HepG2 (cell line): ENCODE measurements at regions not wholly inside any gene's neighbourhood (a gene's known extent, or its start where the extent isn't known, plus 50 kb on each side); places are given as distances from the start of the nearest gene placed in this dataset.

Experiments
- ATAC-seq: fragments of 200-7000 bp; cut with Tn5 transposase; 3 replicates; pipeline ENCODE4 v1.9.1; 2020; ENCODE audit warnings: mild to moderate bottlenecking, moderate library complexity
- BruUV-seq: library from RNA; stranded (reverse); fragments of 400-500 nt; replicated peaks from 2 replicates; lab custom pipeline; 2021; lab: Mats Ljungman, UMichigan
- CTCF ChIA-PET: fragments of 300-600 bp; formaldehyde crosslinking; extraction: SDS; loops from one replicate; lab custom pipeline; 2021; ENCODE audit warnings: low total read pairs, inconsistent platforms, low intra/inter-chr PET ratio; lab: Yijun Ruan, JAX
- POLR2A ChIA-PET: fragments of 350-600 bp; sonication (Branson Sonifier 250); formaldehyde crosslinking; loops from one replicate; lab custom pipeline; 2020; ENCODE audit warnings: antibody characterized with exemption, inconsistent platforms; lab: Yijun Ruan, JAX
- DNase-seq: peaks from one replicate; pipeline ENCODE4 v3.0.0-alpha.2; 2015; ENCODE audit warnings: low spot score
- FAIRE-seq: peaks from 3 replicates; lab custom pipeline; 2011; peaks lifted over from hg19 to GRCh38; lab: Jason Lieb, UNC
- H2AFZ ChIP-seq: one replicate; pipeline ENCODE4 v1.6.1; 2011; ENCODE audit warnings: low read length, inconsistent platforms
- H3K27ac ChIP-seq: fragments of 300-600 bp; 3 replicates; pipeline ENCODE4 v1.8.0; 2011; ENCODE audit warnings: mixed run types, mild to moderate bottlenecking, mixed read lengths, low read length, inconsistent platforms; ENCODE audit not compliant: insufficient read depth; ENCODE audit errors: extremely low read length
- H3K27me3 ChIP-seq, 2 experiments: fragments of 200-600 bp in 1 of 2; 2 replicates in 1 of 2; 3 replicates in 1 of 2; pipeline versions ENCODE4 v1.6.0 to v1.8.0; 2011; ENCODE audit warnings: low read length in 2 of 2, mild to moderate bottlenecking in 2 of 2, moderate library complexity in 2 of 2, inconsistent platforms in 1 of 2; ENCODE audit not compliant: insufficient read depth in 2 of 2, control insufficient read depth in 1 of 2
- H3K36me3 ChIP-seq, 2 experiments: fragments of 200-600 bp in 1 of 2; replicated peaks in 1 of 2; 2 replicates in 1 of 2; 3 replicates in 1 of 2; pipeline versions ENCODE4 v1.5.1 to v1.8.0; 2011; ENCODE audit warnings: low read length in 2 of 2, inconsistent platforms in 1 of 2; ENCODE audit not compliant: insufficient read depth in 2 of 2, control insufficient read depth in 1 of 2
- H3K4me1 ChIP-seq: 2 replicates; pipeline ENCODE4 v1.5.1; 2012; ENCODE audit warnings: low read length, inconsistent platforms; ENCODE audit not compliant: insufficient read depth
- H3K4me2 ChIP-seq: 2 replicates; pipeline ENCODE4 v1.6.0; 2011; ENCODE audit warnings: low read depth, low read length, inconsistent platforms
- H3K4me3 ChIP-seq, 3 experiments: fragments of 200-600 bp in 1 of 3; sonication (generic), shearing (Covaris generic) in 1 of 3; replicated peaks in 1 of 3; 2 replicates each; pipeline ENCODE4 v1.5.1; 2011 to 2016; ENCODE audit warnings: low read length in 3 of 3, inconsistent platforms in 2 of 3, low read depth in 2 of 3, mild to moderate bottlenecking in 2 of 3, control low read depth in 1 of 3, mixed read lengths in 1 of 3; ENCODE audit not compliant: insufficient read depth in 1 of 3
- H3K79me2 ChIP-seq: one replicate; pipeline ENCODE4 v1.6.1; 2011; ENCODE audit warnings: low read length, inconsistent platforms; ENCODE audit not compliant: insufficient read depth
- H3K9ac ChIP-seq: 2 replicates; pipeline ENCODE4 v1.6.0; 2011; ENCODE audit warnings: mild to moderate bottlenecking, low read depth, low read length, inconsistent platforms; ENCODE audit not compliant: insufficient read depth
- H3K9me3 ChIP-seq: 2 replicates; pipeline ENCODE4 v1.5.1; 2012; ENCODE audit warnings: mild to moderate bottlenecking, low read length
- H4K20me1 ChIP-seq: 2 replicates; pipeline ENCODE4 v1.6.0; 2011; ENCODE audit warnings: inconsistent platforms, mild to moderate bottlenecking, low read length, moderate library complexity; ENCODE audit not compliant: insufficient read depth
- E2F5 ChIP-seq: sonication (generic); formaldehyde crosslinking; conservative IDR thresholded peaks from 2 replicates; pipeline ENCODE4 v1.4.0; 2020; ENCODE audit warnings: missing genetic modification reagents
- MED1 ChIP-seq: sonication (generic); formaldehyde crosslinking; IDR thresholded peaks from 2 replicates; pipeline ENCODE4 v1.4.0; 2020; ENCODE audit warnings: missing genetic modification reagents
- MTA3 ChIP-seq: sonication (generic); formaldehyde crosslinking; IDR thresholded peaks from 2 replicates; pipeline ENCODE4 v1.4.0; 2020; ENCODE audit warnings: missing genetic modification reagents
- MYC ChIP-seq: sonication (generic); formaldehyde crosslinking; IDR thresholded peaks from 2 replicates; pipeline ENCODE4 v1.9.0; 2021; ENCODE audit warnings: missing genetic modification reagents, borderline replicate concordance
- ZFP36L1 ChIP-seq: sonication (generic); formaldehyde crosslinking; IDR thresholded peaks from 2 replicates; pipeline ENCODE4 v1.8.0; 2022; ENCODE audit warnings: mild to moderate bottlenecking, missing genetic modification reagents, moderate library complexity
- ZNF660 ChIP-seq: sonication (generic); formaldehyde crosslinking; IDR thresholded peaks from 2 replicates; pipeline ENCODE4 v1.5.1; 2020; ENCODE audit warnings: mild to moderate bottlenecking, low read depth, missing genetic modification reagents, borderline replicate concordance
- ZSCAN25 ChIP-seq: sonication (generic); formaldehyde crosslinking; IDR thresholded peaks from 2 replicates; pipeline ENCODE4 v1.8.0; 2022; ENCODE audit warnings: mild to moderate bottlenecking, missing genetic modification reagents
- WGBS: methylation state at CpG from one replicate; pipeline ENCODE4 v1.1.6; 2017; ENCODE audit warnings: low lambda C conversion rate; 5-methylcytosine and 5-hydroxymethylcytosine counted together
- in situ Hi-C: cut with HindIII; loops from 2 replicates; pipeline ENCODE4 v1.10.0; 2017; ENCODE audit warnings: low pct_unique_long_range_greater_than_20kb; ENCODE audit not compliant: extremely low pct_ligation_motif_present
- intact Hi-C: fragments of 100-400 bp; cut with micrococcal nuclease; formaldehyde crosslinking; loops from one replicate; pipeline ENCODE4 v1.10.0; 2022; ENCODE audit not compliant: unreplicated experiment
- TF ChIP-seq, protein P1 (sequence below): sonication (generic); formaldehyde crosslinking; IDR thresholded peaks from 2 replicates; pipeline ENCODE4 v1.9.0; 2021; ENCODE audit warnings: missing genetic modification reagents, mild to moderate bottlenecking, borderline replicate concordance
- TF ChIP-seq, protein P2 (sequence below): sonication (generic); formaldehyde crosslinking; IDR thresholded peaks from 2 replicates; pipeline ENCODE4 v1.4.0; 2020; ENCODE audit warnings: mild to moderate bottlenecking, missing genetic modification reagents

- in situ Hi-C loops = no loop called here
- ChIA-PET CTCF (interaction anchor here (2.7 kb wide), 1 partner anchor 254 kb away, joined by 23 read pairs; no protein-coding TSS in a partner anchor), POLR2A (no interaction called here)
- Histone ChIP-seq H3K27ac (no peak overlapping the region), H3K36me3 (no peaks in the 10 kb centered on the region), H3K27me3 (no peaks in the 10 kb centered on the region; a peak in 1 of 5 replicates), H4K20me1 (no peaks in the 10 kb centered on the region), H3K9me3 (no peaks in the 10 kb centered on the region), H3K4me2 (no peak overlapping the region), H3K4me3 (no peak overlapping the region), H2AFZ (no peak overlapping the region), H3K4me1 (no peaks in the 10 kb centered on the region), H3K79me2 (no peaks in the 10 kb centered on the region), H3K9ac (no peak overlapping the region)
- 22% methylated on average over 8 of the region's 8 CpGs for WGBS
- DNase-seq (no peak), FAIRE-seq (no peak), ATAC-seq (no peak)
- intact Hi-C loops = no loop called here
- no TSS peak for BruUV-seq
- TF ChIP-seq, protein P1, sequence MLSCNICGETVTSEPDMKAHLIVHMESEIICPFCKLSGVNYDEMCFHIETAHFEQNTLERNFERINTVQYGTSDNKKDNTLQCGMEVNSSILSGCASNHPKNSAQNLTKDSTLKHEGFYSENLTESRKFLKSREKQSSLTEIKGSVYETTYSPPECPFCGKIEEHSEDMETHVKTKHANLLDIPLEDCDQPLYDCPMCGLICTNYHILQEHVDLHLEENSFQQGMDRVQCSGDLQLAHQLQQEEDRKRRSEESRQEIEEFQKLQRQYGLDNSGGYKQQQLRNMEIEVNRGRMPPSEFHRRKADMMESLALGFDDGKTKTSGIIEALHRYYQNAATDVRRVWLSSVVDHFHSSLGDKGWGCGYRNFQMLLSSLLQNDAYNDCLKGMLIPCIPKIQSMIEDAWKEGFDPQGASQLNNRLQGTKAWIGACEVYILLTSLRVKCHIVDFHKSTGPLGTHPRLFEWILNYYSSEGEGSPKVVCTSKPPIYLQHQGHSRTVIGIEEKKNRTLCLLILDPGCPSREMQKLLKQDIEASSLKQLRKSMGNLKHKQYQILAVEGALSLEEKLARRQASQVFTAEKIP = no peak
- TF ChIP-seq, protein P2, sequence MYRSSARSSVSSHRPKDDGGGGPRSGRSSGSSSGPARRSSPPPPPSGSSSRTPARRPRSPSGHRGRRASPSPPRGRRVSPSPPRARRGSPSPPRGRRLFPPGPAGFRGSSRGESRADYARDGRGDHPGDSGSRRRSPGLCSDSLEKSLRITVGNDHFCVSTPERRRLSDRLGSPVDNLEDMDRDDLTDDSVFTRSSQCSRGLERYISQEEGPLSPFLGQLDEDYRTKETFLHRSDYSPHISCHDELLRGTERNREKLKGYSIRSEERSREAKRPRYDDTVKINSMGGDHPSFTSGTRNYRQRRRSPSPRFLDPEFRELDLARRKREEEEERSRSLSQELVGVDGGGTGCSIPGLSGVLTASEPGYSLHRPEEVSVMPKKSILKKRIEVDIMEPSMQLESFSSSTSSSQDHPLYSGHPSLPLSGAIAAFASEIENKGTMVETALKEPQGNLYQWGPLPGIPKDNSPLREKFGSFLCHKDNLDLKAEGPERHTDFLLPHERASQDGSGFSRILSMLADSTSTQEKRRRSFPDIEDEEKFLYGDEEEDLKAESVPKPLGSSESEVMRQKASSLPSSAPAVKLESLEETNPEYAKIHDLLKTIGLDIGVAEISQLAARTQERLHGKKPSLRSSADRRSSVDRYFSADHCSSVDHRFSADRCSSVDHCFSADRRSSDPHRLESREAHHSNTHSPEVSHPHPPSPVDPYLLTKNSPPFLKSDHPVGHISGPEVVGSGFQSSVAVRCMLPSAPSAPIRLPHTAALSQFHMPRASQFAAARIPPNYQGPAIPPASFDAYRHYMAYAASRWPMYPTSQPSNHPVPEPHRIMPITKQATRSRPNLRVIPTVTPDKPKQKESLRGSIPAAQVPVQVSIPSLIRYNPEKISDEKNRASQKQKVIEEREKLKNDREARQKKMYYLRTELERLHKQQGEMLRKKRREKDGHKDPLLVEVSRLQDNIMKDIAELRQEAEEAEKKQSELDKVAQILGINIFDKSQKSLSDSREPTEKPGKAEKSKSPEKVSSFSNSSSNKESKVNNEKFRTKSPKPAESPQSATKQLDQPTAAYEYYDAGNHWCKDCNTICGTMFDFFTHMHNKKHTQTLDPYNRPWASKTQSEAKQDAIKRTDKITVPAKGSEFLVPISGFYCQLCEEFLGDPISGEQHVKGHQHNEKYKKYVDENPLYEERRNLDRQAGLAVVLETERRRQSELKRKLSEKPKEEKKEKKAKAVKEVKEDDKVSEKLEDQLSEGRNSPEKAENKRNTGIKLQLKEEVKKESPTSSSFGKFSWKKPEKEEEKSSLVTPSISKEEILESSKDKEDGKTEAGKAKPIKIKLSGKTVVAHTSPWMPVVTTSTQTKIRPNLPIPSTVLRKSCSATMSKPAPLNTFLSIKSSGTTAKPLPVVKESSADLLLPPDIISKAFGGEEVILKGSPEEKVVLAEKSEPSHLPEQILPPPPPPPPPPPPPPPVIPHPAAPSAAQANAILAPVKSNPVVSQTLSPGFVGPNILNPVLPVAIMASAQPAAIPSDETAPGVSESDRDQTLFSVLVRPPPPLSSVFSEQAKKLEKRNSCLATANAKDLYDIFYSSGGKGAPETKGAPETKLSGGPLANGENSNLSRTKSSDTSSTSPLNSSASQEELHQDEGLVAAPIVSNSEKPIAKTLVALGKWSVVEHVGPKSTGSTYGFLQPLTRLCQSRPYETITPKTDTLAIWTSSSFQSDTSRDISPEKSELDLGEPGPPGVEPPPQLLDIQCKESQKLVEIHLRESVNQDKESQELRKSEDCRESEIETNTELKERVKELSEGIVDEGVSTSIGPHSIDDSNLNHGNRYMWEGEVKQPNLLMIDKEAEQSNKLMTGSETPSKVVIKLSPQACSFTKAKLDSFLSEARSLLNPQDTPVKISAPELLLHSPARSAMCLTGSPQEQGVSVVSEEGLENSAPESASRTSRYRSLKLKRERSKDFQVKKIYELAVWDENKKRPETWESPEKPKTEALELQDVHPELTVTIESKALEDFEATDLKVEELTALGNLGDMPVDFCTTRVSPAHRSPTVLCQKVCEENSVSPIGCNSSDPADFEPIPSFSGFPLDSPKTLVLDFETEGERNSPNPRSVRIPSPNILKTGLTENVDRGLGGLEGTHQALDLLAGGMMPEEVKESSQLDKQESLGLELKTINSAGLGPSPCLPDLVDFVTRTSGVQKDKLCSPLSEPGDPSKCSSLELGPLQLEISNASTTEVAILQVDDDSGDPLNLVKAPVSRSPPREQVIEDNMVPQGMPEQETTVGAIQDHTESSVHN (CRISPR knock-in tag) = no peak
- TF ChIP-seq ZSCAN25 (no peak), MTA3 (no peak), E2F5 (CRISPR knock-in tag) (no peak), MYC (CRISPR knock-in tag) (no peak), ZNF660 (no peak), MED1 (CRISPR knock-in tag) (no peak), ZFP36L1 (CRISPR knock-in tag) (no peak)
Measured at GRCh38 chr12:54704202-54704601, 56.0 kb upstream of the DCD start.
